Activated T-helper 17 cell treated with anti-CD3 and anti-CD28 coated beads, Interleukin-2, amount 50 U/mL, for 72 hours (primary cell): ENCODE measurements at regions not wholly inside any gene's neighbourhood (a gene's known extent, or its start where the extent isn't known, plus 50 kb on each side); places are given as distances from the start of the nearest gene placed in this dataset.
"Not testable (repeated sequence)": the region's sequence is repeated elsewhere in the genome, so short reads cannot be mapped to it uniquely, and the experiment has no call there.

Experiments
- ATAC-seq: fragments of 150-1000 bp; cut with Tn5 transposase; replicated peaks from 2 replicates; pipeline ENCODE4 v1.10.0; 2021; ENCODE audit warnings: mild to moderate bottlenecking, moderate library complexity
- H3K27ac Mint-ChIP-seq: one replicate; pipeline ENCODE4 v1.8.0; 2022; ENCODE audit warnings: mixed read lengths
- H3K27me3 Mint-ChIP-seq: one replicate; pipeline ENCODE4 v1.8.0; 2022; ENCODE audit warnings: mixed read lengths
- H3K36me3 Mint-ChIP-seq: one replicate; pipeline ENCODE4 v1.8.0; 2022; ENCODE audit warnings: low read depth, mild to moderate bottlenecking, mixed read lengths
- H3K4me1 Mint-ChIP-seq: one replicate; pipeline ENCODE4 v1.8.0; 2022; ENCODE audit warnings: mixed read lengths
- H3K4me3 Mint-ChIP-seq: one replicate; pipeline ENCODE4 v1.8.0; 2022; ENCODE audit warnings: mild to moderate bottlenecking, mixed read lengths
- H3K9me3 Mint-ChIP-seq: one replicate; pipeline ENCODE4 v1.8.0; 2022; ENCODE audit warnings: mixed read lengths

DNA sequence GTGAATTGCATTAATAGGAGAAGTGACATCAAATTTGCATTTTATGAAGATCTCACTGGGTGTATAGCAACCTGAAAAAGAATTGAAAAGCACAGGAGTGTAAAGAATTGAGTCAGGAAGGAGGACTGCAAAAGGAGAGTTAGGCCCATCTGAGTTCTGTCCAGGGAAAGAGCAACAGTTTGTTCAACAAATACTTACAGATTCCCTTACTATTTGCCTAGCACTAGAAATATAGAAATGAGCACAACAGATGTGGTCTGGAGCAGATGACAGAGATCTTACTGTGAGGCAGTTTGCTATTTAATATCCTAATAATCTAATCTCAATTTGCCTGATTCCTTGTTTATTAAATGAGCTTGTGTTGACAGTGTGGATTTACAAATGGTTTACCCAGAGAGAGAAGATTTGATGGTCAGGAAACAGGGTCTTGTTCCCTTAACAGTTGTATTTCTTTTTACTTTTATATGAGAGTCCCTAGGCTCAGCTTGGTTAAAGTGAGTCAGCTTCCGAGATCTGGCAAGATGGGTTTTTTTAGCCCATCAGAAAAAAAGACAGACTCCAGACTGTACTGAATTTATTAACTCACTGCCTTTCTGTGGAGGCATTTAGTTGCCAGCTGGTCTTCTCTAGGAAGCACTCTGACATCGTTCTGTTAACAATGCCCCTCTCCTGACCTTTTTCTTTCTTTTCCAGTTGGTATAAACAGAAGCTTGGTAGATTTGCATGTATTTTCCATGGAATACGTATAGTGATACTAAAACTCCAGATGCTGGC lies 229.7 kb downstream of the TTC6 start:
- Mint-ChIP-seq H3K9me3 (no peaks in the 10 kb centered on the region), H3K36me3 (no peaks in the 10 kb centered on the region), H3K4me3 (no peak overlapping the region), H3K27me3 (no peaks in the 10 kb centered on the region), H3K27ac (no peak overlapping the region), H3K4me1 (no peaks in the 10 kb centered on the region)
- ATAC-seq: no peak

GRCh38 chr14:37826869-37827268 lies 231.4 kb downstream of the TTC6 start:
- Mint-ChIP-seq H3K36me3 (no peaks in the 10 kb centered on the region), H3K4me1 (no peaks in the 10 kb centered on the region), H3K27ac (no peak overlapping the region), H3K9me3 (peaks cover 5% of the 10 kb centered on the region), H3K4me3 (no peak overlapping the region), H3K27me3 (no peaks in the 10 kb centered on the region)
- no peak for ATAC-seq

- H3K4me3 Mint-ChIP-seq: no peak overlapping the region
- H3K27ac Mint-ChIP-seq: no peak overlapping the region
Observed at GRCh38 chr14:37830271-37830670, 234.8 kb downstream of the TTC6 start.

GRCh38 chr14:37834275-37834674 lies 238.8 kb downstream of the TTC6 start:
- H3K36me3 Mint-ChIP-seq: no peaks in the 10 kb centered on the region
- peaks cover 36% of the 10 kb centered on the region for H3K9me3 Mint-ChIP-seq
- H3K27ac Mint-ChIP-seq: no peak overlapping the region
- H3K4me1 Mint-ChIP-seq: no peaks in the 10 kb centered on the region
- no peak for ATAC-seq
- H3K27me3 Mint-ChIP-seq: no peaks in the 10 kb centered on the region
- H3K4me3 Mint-ChIP-seq: no peak overlapping the region

More at GRCh38 chr14:37830271-37830670, 234.8 kb downstream of the TTC6 start:
- peaks cover 22% of the 10 kb centered on the region for H3K9me3 Mint-ChIP-seq
- no peaks in the 10 kb centered on the region for H3K36me3 Mint-ChIP-seq
- H3K4me1 Mint-ChIP-seq: no peaks in the 10 kb centered on the region
- no peak for ATAC-seq
- no peaks in the 10 kb centered on the region for H3K27me3 Mint-ChIP-seq

DNA sequence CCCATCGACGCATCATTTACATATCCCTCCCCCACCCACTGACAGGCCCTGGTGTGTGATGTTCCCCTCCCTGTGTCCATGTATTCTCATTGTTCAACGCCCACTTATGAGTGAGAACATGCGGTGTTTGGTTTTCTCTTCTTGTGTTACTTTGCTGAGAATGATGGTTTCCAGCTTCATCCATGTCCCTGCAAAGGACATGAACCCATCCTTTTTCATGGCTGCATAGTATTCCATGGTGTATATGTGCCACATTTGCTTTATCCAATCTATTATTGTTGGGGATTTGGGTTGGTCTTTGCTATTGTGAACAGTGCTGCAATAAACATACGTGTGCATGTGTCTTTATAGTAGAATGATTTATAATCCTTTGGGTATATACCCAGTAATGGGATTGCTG lies 243.3 kb downstream of the TTC6 start:
- H3K9me3 Mint-ChIP-seq: peaks cover 23% of the 10 kb centered on the region
- H3K27ac Mint-ChIP-seq, H3K4me3 Mint-ChIP-seq, H3K27me3 Mint-ChIP-seq, H3K36me3 Mint-ChIP-seq, ATAC-seq, H3K4me1 Mint-ChIP-seq: not testable (repeated sequence)

DNA sequence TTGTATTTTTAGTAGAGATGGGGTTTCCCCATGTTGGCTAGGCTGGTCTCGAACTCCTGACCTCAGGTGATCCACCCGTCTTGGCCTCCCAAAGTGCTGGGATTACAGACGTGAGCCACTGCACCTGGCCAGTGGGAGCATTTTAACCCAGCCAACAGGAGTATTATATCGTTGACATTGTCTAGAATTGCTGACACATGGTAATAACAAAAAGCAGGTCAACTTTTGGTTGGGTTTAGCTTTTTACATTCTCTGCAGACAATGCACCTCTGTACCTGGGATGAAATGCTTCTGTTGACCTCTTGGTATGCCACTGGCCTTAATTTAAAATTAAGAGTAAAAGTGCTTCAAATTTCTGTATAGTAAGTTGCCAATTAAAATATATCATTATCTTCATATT lies 245.6 kb downstream of the TTC6 start:
- not testable (repeated sequence) for H3K4me1 Mint-ChIP-seq, H3K27me3 Mint-ChIP-seq, H3K36me3 Mint-ChIP-seq, H3K4me3 Mint-ChIP-seq, H3K9me3 Mint-ChIP-seq, H3K27ac Mint-ChIP-seq, ATAC-seq

GRCh38 chr14:37842106-37842505 lies 246.7 kb downstream of the TTC6 start:
- Mint-ChIP-seq H3K4me1 (no peaks in the 10 kb centered on the region), H3K9me3 (peaks cover 4% of the 10 kb centered on the region), H3K27me3 (no peaks in the 10 kb centered on the region), H3K36me3 (no peaks in the 10 kb centered on the region), H3K4me3 (no peak overlapping the region), H3K27ac (no peak overlapping the region)
- no peak for ATAC-seq

DNA sequence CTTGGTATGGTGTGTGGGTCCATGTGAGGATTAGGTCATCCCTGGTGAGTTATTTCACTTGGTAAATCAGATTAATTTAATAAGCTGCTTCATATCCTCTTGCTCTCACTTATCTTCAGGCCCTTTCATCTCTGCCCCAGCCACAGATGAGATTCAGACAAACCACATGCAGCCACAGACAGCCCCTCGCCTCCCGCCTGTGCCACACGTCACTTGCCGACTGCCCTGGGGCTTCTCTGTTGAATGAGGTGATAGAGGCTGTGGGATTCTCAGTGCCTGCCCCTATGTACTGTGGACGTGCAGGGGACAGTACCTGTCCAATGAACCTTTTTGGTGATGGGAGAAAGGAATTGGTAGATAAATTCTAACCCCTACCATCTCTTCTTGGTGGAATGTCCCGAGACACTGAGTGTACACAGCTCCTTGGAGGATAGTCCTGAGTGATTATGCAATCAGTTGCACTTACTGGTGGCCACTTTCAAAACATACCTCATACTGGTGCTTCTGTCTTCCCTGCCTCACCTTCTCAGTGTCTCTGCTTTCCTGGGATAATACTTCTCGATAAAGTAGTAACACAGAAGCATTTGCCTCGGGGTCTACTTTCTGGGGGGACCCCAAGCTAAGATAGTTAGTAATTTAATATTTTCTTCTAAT lies 248.7 kb downstream of the TTC6 start:
- Mint-ChIP-seq H3K9me3 (no peaks in the 10 kb centered on the region), H3K36me3 (no peaks in the 10 kb centered on the region), H3K4me1 (no peaks in the 10 kb centered on the region), H3K27me3 (no peaks in the 10 kb centered on the region), H3K27ac (no peak overlapping the region), H3K4me3 (no peak overlapping the region)
- ATAC-seq: no peak

DNA sequence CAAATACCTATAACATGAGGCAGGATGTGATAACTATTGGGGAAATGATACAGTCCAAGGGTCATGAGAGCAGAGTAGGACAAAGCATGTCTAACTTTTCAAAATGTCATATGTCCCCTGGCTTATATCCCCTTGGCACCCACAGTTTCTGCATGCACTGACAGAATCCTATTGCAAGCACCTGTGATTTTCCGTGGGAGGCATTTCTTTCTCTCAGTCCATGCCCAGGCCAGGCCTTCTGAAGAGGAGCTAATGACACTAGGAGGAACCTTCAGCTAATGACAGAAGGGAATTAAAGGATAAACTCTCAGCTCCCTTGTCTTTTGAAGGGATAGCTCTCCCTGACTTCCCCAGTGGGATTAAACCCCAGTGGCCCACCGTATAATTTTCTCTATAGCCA lies 249.2 kb downstream of the TTC6 start:
- ATAC-seq: no peak
- Mint-ChIP-seq H3K9me3 (no peaks in the 10 kb centered on the region), H3K4me1 (no peaks in the 10 kb centered on the region), H3K27me3 (no peaks in the 10 kb centered on the region), H3K4me3 (no peak overlapping the region), H3K36me3 (no peaks in the 10 kb centered on the region), H3K27ac (no peak overlapping the region)

- Mint-ChIP-seq H3K27me3 (no peaks in the 10 kb centered on the region), H3K9me3 (no peaks in the 10 kb centered on the region), H3K4me3 (no peak overlapping the region), H3K36me3 (no peaks in the 10 kb centered on the region), H3K27ac (no peak overlapping the region), H3K4me1 (no peaks in the 10 kb centered on the region)
- no peak for ATAC-seq
Observed at GRCh38 chr14:37848985-37849621, 253.7 kb downstream of the TTC6 start.

GRCh38 chr14:37851054-37851453 lies 255.6 kb downstream of the TTC6 start:
- H3K9me3 Mint-ChIP-seq: no peaks in the 10 kb centered on the region
- no peaks in the 10 kb centered on the region for H3K36me3 Mint-ChIP-seq
- H3K4me1 Mint-ChIP-seq: no peaks in the 10 kb centered on the region
- no peak overlapping the region for H3K27ac Mint-ChIP-seq
- H3K4me3 Mint-ChIP-seq: no peak overlapping the region
- ATAC-seq: no peak
- no peaks in the 10 kb centered on the region for H3K27me3 Mint-ChIP-seq

DNA sequence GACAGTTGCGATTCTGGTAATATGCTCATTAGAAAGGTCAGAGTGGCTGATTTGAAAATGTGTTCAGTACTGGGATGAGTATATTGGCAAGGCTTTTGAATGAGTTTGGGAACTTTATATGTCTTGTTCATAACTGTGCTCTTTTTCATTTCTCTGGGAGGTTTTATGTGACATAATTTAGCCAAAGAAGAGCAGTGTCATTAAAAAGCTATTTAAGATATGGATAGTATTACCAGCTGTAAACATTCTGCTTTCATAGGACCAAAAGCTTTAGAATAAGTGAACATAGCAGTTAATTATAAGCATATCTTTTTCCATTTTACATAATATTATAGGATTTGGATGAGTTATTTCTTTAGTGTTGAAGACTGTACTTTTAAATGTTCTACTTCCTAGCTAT lies 260.4 kb downstream of the TTC6 start:
- no peak overlapping the region for H3K27ac Mint-ChIP-seq
- H3K4me3 Mint-ChIP-seq: no peak overlapping the region
- H3K4me1 Mint-ChIP-seq: no peaks in the 10 kb centered on the region
- no peaks in the 10 kb centered on the region for H3K27me3 Mint-ChIP-seq
- H3K9me3 Mint-ChIP-seq: no peaks in the 10 kb centered on the region
- no peak for ATAC-seq
- no peaks in the 10 kb centered on the region for H3K36me3 Mint-ChIP-seq

- Mint-ChIP-seq H3K27ac (no peak overlapping the region), H3K36me3 (no peaks in the 10 kb centered on the region), H3K4me1 (no peaks in the 10 kb centered on the region), H3K4me3 (no peak overlapping the region), H3K9me3 (no peaks in the 10 kb centered on the region), H3K27me3 (no peaks in the 10 kb centered on the region)
- no peak for ATAC-seq
Observed at GRCh38 chr14:37857774-37858266, 262.4 kb downstream of the TTC6 start.

DNA sequence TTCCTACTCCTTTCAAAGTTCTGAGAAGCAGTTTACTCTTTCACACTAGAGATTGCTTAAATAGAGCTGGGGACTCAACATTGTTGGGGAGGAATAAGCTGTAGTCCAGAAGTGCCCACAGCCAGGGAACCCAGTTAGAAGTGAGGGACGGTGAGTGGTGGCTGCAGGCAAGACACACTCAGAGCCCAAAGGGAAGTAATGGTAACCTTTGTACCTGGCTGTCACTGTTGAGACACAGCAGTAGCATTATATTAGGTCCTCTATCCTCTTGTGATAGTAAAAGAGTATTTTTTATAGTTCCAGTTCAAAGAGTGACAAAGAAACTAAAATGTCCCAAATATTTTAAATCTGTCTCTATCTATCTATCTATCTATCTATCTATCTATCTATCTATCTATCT lies 263.3 kb downstream of the TTC6 start:
- no peaks in the 10 kb centered on the region for H3K27me3 Mint-ChIP-seq
- no peaks in the 10 kb centered on the region for H3K9me3 Mint-ChIP-seq
- ATAC-seq: no peak

DNA sequence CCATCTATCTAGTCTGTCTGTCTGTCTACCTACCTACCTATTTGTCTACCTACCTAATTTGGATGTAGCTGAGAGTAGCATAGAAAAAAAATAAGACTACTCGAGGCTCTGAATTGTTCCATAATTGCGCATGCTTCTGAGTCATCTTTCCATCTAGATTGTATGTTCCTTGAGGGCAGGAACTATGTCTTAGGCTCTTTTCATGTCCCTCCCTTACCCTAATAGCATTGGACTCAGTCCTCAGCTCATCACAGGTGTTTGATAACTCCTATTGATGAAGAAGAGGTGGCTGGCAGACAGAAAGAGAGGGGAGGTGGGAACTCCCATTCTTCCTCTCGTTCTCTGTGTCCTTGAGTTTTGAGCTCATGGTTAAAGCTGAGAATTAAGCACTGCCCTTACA lies 263.7 kb downstream of the TTC6 start:
- no peak for ATAC-seq
- Mint-ChIP-seq H3K27ac (no peak overlapping the region), H3K4me3 (no peak overlapping the region), H3K4me1 (no peaks in the 10 kb centered on the region), H3K27me3 (no peaks in the 10 kb centered on the region), H3K9me3 (no peaks in the 10 kb centered on the region), H3K36me3 (no peaks in the 10 kb centered on the region)

More for the DNA sequence above, 263.3 kb downstream of the TTC6 start:
- no peak overlapping the region for H3K4me3 Mint-ChIP-seq
- H3K36me3 Mint-ChIP-seq: no peaks in the 10 kb centered on the region
- H3K4me1 Mint-ChIP-seq: no peaks in the 10 kb centered on the region
- H3K27ac Mint-ChIP-seq: no peak overlapping the region
